ENCODE measurements at regions not wholly inside any gene's neighbourhood (a gene's known extent, or its start where the extent isn't known, plus 50 kb on each side); places are given as distances from the start of the nearest gene placed in this dataset.

- TF ChIP-seq CTCF (IDR thresholded peaks at IDR 0.05) (no peak), POLR2A (IDR thresholded peaks at IDR 0.05) (no peak), POLR2AphosphoS5 (IDR thresholded peaks at IDR 0.05) (no peak)
These were observed 200.8 kb upstream of the MEF2C start for GRCh38 chr5:89083791-89084190.

All from stomach (tissue), 4 donors.